NT2/D1 (cell line): ENCODE measurements at regions not wholly inside any gene's neighbourhood (a gene's known extent, or its start where the extent isn't known, plus 50 kb on each side); places are given as distances from the start of the nearest gene placed in this dataset.

Experiments used
- SUZ12 ChIP-seq: IDR thresholded peaks from 2 replicates; pipeline ENCODE4 v1.6.1; 2011; ENCODE audit not compliant: insufficient read length, insufficient read depth; ENCODE audit errors: extremely low read depth
- ZNF274 ChIP-seq: IDR thresholded peaks from 2 replicates; pipeline ENCODE4 v1.6.1; 2011; ENCODE audit warnings: mild to moderate bottlenecking, low read depth, low read length

- TF ChIP-seq SUZ12: no peak
- no peak for TF ChIP-seq ZNF274
Observed at GRCh38 chr12:78683031-78683430, 181.5 kb upstream of the SYT1 start.
